ENCODE measurements at regions not wholly inside any gene's neighbourhood (a gene's known extent, or its start where the extent isn't known, plus 50 kb on each side); places are given as distances from the start of the nearest gene placed in this dataset.

- H2AFZ ChIP-seq (ENCODE audit: low read depth, low read length) = no peak overlapping the region
- no peak overlapping the region for H3K27ac ChIP-seq (ENCODE audit: low read length)
Measured at GRCh38 chr1:209367061-209367772, 216.3 kb upstream of the CAMK1G start.

GRCh38 chr1:209368864-209369598, 214.5 kb upstream of the CAMK1G start:
- Histone ChIP-seq H3K27me3 (ENCODE audit: insufficient read depth, low read length, poor library complexity) (peaks cover 16% of the 10 kb centered on the region), H3K79me2 (ENCODE audit: insufficient read depth, low read length) (no peaks in the 10 kb centered on the region), H3K4me3 (ENCODE audit: low read depth in 1 of 2, low read length in 2 of 2) (no peak overlapping the region), H3K9me3 (ENCODE audit: insufficient read depth, low read length, severe bottlenecking) (no peaks in the 10 kb centered on the region), H3K9ac (ENCODE audit: low read depth, low read length) (no peak overlapping the region), H4K20me1 (ENCODE audit: insufficient read depth, low read length) (no peaks in the 10 kb centered on the region), H3K36me3 (ENCODE audit: insufficient read depth, low read length) (no peaks in the 10 kb centered on the region), H2AFZ (ENCODE audit: low read depth, low read length) (no peak overlapping the region), H3K4me2 (ENCODE audit: insufficient read depth, low read length) (no peak overlapping the region), H3K27ac (ENCODE audit: low read length) (no peak overlapping the region), H3K4me1 (ENCODE audit: insufficient read depth, low read length) (no peaks in the 10 kb centered on the region)
- TF ChIP-seq EZH2 (IDR thresholded peaks at IDR 0.05; ENCODE audit: borderline replicate concordance, low read depth, low read length, severe bottlenecking) (no peak), CTCF (IDR thresholded peaks at IDR 0.05; ENCODE audit: borderline replicate concordance, extremely low read depth, low read length, poor library complexity, severe bottlenecking) (no peak)
- ATAC-seq (ENCODE audit: insufficient read depth, low read depth) (no peak), DNase-seq (no peak)

More at GRCh38 chr1:209367061-209367772, 216.3 kb upstream of the CAMK1G start:
- no peak overlapping the region for H3K4me2 ChIP-seq (ENCODE audit: insufficient read depth, low read length)
- H3K36me3 ChIP-seq (ENCODE audit: insufficient read depth, low read length) = no peaks in the 10 kb centered on the region
- ATAC-seq (ENCODE audit: insufficient read depth, low read depth) (no peak), DNase-seq (no peak)
- H3K27me3 ChIP-seq (ENCODE audit: insufficient read depth, low read length, poor library complexity) = peaks cover 11% of the 10 kb centered on the region
- no peaks in the 10 kb centered on the region for H3K9me3 ChIP-seq (ENCODE audit: insufficient read depth, low read length, severe bottlenecking)
- H4K20me1 ChIP-seq (ENCODE audit: insufficient read depth, low read length) = no peaks in the 10 kb centered on the region
- no peaks in the 10 kb centered on the region for H3K4me1 ChIP-seq (ENCODE audit: insufficient read depth, low read length)
- H3K79me2 ChIP-seq (ENCODE audit: insufficient read depth, low read length) = no peaks in the 10 kb centered on the region
- H3K4me3 ChIP-seq (ENCODE audit: low read depth in 1 of 2, low read length in 2 of 2) = no peak overlapping the region
- no peak overlapping the region for H3K9ac ChIP-seq (ENCODE audit: low read depth, low read length)
- no peak for TF ChIP-seq CTCF (IDR thresholded peaks at IDR 0.05; ENCODE audit: borderline replicate concordance, extremely low read depth, low read length, poor library complexity, severe bottlenecking)

DNA sequence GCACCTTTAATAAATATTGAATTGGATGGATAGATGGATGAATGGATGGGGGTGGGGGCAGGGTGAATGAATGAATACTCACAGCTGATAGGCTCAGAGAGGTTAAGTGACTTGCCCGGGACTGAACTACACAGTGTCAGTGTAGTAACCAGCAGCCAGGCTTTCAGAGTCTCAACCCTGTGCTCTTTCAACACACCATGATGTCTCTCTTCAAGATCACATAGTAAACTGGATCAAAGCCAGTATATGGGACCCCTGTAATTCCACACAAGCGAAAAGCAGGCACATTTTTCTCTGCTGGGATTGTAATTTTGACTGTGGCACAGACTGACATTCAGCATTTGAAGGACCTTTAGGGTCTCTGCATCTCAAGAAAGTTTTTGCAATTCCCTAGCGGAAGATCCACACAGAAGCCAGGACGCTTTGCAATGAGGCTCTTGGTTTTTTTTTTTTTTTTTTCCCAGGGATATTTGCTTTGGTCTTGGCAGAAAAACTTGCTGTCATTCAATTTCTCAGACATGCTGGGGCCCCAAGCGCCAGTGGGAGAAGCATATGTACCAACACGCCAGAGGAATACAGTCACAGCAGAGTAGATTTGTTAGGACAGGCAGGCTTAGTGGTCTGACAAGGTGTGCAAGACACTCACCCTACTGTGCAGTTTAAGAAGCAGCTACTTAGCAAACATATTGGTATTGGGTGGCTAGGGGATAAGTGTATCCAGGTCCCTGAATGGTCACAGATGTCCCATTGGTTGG, 213.1 kb upstream of the CAMK1G start:
- H3K9ac ChIP-seq (ENCODE audit: low read depth, low read length) = no peak overlapping the region
- no peaks in the 10 kb centered on the region for H3K36me3 ChIP-seq (ENCODE audit: insufficient read depth, low read length)
- ATAC-seq (ENCODE audit: insufficient read depth, low read depth) (no peak), DNase-seq (no peak)
- H3K27ac ChIP-seq (ENCODE audit: low read length) = no peak overlapping the region
- H3K4me3 ChIP-seq (ENCODE audit: low read depth in 1 of 2, low read length in 2 of 2) = no peak overlapping the region
- no peaks in the 10 kb centered on the region for H4K20me1 ChIP-seq (ENCODE audit: insufficient read depth, low read length)
- H3K9me3 ChIP-seq (ENCODE audit: insufficient read depth, low read length, severe bottlenecking) = no peaks in the 10 kb centered on the region
- no peaks in the 10 kb centered on the region for H3K79me2 ChIP-seq (ENCODE audit: insufficient read depth, low read length)
- TF ChIP-seq EZH2 (IDR thresholded peaks at IDR 0.05; ENCODE audit: borderline replicate concordance, low read depth, low read length, severe bottlenecking) (no peak), CTCF (IDR thresholded peaks at IDR 0.05; ENCODE audit: borderline replicate concordance, extremely low read depth, low read length, poor library complexity, severe bottlenecking) (no peak)
- no peaks in the 10 kb centered on the region for H3K4me1 ChIP-seq (ENCODE audit: insufficient read depth, low read length)
- H3K27me3 ChIP-seq (ENCODE audit: insufficient read depth, low read length, poor library complexity) = peaks cover 10% of the 10 kb centered on the region
- no peak overlapping the region for H3K4me2 ChIP-seq (ENCODE audit: insufficient read depth, low read length)
- no peak overlapping the region for H2AFZ ChIP-seq (ENCODE audit: low read depth, low read length)

All from DND-41 (cell line).